Lung (tissue), 11 donors: ENCODE measurements at regions not wholly inside any gene's neighbourhood (a gene's known extent, or its start where the extent isn't known, plus 50 kb on each side); places are given as distances from the start of the nearest gene placed in this dataset.

ENCODE experiments used
- ATAC-seq: fragments of 200-7000 bp; cut with Tn5 transposase; one replicate; pipeline ENCODE4 v1.9.1; 2020; ENCODE audit warnings: moderate number of reproducible peaks; ENCODE audit not compliant: insufficient read depth, low FRiP score
- DNase-seq, 3 donors: peaks; one replicate each; pipeline ENCODE4 v3.0.0-alpha.2; 2013 to 2017
- H3K27ac ChIP-seq, 2 donors: one replicate each; pipeline ENCODE4 v1.5.1; 2013; ENCODE audit warnings: mild to moderate bottlenecking in 2 of 2, moderate library complexity in 2 of 2, control low read depth in 1 of 2, inconsistent platforms in 1 of 2, low read depth in 1 of 2, low read length in 1 of 2
- H3K27me3 ChIP-seq, 3 donors: one replicate each; pipeline ENCODE4 v1.5.1; 2013; ENCODE audit warnings: low read length in 2 of 3; ENCODE audit not compliant: control insufficient read depth in 3 of 3, insufficient read depth in 3 of 3
- H3K36me3 ChIP-seq, 4 donors: one replicate each; pipeline ENCODE4 v1.5.1; 2013; ENCODE audit warnings: low read length in 4 of 4, mild to moderate bottlenecking in 1 of 4, moderate library complexity in 1 of 4; ENCODE audit not compliant: control insufficient read depth in 4 of 4, insufficient read depth in 4 of 4
- H3K4me1 ChIP-seq, 5 donors: one replicate each; pipeline ENCODE4 v1.5.1; 2013; ENCODE audit warnings: low read length in 5 of 5, mild to moderate bottlenecking in 2 of 5, moderate library complexity in 1 of 5; ENCODE audit not compliant: control insufficient read depth in 5 of 5, insufficient read depth in 5 of 5
- H3K4me3 ChIP-seq: one replicate; pipeline ENCODE4 v1.5.1; 2013; ENCODE audit warnings: mild to moderate bottlenecking, control low read depth, moderate library complexity
- H3K9ac ChIP-seq, 2 donors: one replicate each; pipeline ENCODE4 v1.5.1; 2013; ENCODE audit warnings: low read length in 2 of 2, control low read depth in 1 of 2; ENCODE audit not compliant: insufficient read depth in 1 of 2
- H3K9me3 ChIP-seq, 4 donors: one replicate each; pipeline ENCODE4 v1.5.1; 2013; ENCODE audit warnings: low read length in 3 of 4, mild to moderate bottlenecking in 1 of 4, moderate library complexity in 1 of 4; ENCODE audit not compliant: control insufficient read depth in 4 of 4, insufficient read depth in 3 of 4
- WGBS, 2 donors: extraction: QIAGEN DNeasy Blood & Tissue Kit; methylation state at CpG; one replicate each; pipeline ENCODE4 v1.1.7; 2013; 5-methylcytosine and 5-hydroxymethylcytosine counted together
- TF ChIP-seq, protein P1 (sequence below): IDR thresholded peaks from 2 replicates; pipeline ENCODE4 v1.5.1; 2012; ENCODE audit warnings: mild to moderate bottlenecking; ENCODE audit errors: control extremely low read depth, extremely low read depth
- donor health status: control.
- donor health status: control.
- donor health status: Bipolar disorder and iron deficiency.
- donor health status: healthy.
- donor health status: DM: yes; HTN: yes; CAD: no.

DNA sequence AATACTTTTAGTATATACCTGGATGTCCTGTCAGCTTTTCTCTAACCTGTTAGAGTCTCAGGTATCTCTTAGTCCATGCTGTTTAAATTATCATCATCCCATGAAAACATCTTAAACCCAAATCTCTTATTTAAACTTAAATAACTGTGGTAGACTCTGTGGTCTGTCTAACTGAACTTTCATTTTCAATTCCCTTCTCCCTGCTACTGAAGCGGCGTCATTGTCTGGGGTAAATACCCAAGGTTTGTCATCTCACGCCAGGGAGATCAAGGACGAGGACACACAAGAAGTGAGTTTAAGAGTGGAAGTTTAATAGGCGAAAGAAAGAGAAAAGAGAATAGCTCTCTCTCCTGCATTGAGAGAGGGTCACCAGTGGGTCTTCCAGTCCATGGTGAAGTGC lies 804.4 kb upstream of the CELF2 start:
- Histone ChIP-seq H3K9me3 (no peaks in the 10 kb centered on the region), H3K27me3 (no peaks in the 10 kb centered on the region), H3K4me1 (peaks cover 0 to 17% (median 5%) of the 10 kb centered on the region in 5 donors), H3K27ac (no peak overlapping the region), H3K9ac (no peak overlapping the region), H3K36me3 (no peaks in the 10 kb centered on the region), H3K4me3 (no peak overlapping the region)
- no peak for ATAC-seq
- TF ChIP-seq, protein P1, sequence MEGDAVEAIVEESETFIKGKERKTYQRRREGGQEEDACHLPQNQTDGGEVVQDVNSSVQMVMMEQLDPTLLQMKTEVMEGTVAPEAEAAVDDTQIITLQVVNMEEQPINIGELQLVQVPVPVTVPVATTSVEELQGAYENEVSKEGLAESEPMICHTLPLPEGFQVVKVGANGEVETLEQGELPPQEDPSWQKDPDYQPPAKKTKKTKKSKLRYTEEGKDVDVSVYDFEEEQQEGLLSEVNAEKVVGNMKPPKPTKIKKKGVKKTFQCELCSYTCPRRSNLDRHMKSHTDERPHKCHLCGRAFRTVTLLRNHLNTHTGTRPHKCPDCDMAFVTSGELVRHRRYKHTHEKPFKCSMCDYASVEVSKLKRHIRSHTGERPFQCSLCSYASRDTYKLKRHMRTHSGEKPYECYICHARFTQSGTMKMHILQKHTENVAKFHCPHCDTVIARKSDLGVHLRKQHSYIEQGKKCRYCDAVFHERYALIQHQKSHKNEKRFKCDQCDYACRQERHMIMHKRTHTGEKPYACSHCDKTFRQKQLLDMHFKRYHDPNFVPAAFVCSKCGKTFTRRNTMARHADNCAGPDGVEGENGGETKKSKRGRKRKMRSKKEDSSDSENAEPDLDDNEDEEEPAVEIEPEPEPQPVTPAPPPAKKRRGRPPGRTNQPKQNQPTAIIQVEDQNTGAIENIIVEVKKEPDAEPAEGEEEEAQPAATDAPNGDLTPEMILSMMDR, result no peak
- no peak for DNase-seq
- 90 to 92% methylated on average over 5 of the region's 5 CpGs for WGBS, 2 donors

GRCh38 chr10:10222304-10222841 lies 795.3 kb upstream of the CELF2 start:
- Histone ChIP-seq H3K36me3 (no peaks in the 10 kb centered on the region), H3K4me3 (no peak overlapping the region), H3K9ac (no peak overlapping the region), H3K4me1 (no peaks in the 10 kb centered on the region), H3K9me3 (no peaks in the 10 kb centered on the region), H3K27ac (no peak overlapping the region), H3K27me3 (no peaks in the 10 kb centered on the region)
- ATAC-seq (no peak), DNase-seq (no peak)
- 77 to 78% methylated on average over 4 of the region's 4 CpGs for WGBS, 2 donors
- TF ChIP-seq, protein P1, result no peak

GRCh38 chr10:10223131-10223530 lies 794.5 kb upstream of the CELF2 start:
- TF ChIP-seq, protein P1, result no peak
- WGBS, 2 donors, result 80 to 93% methylated on average over 3 of the region's 3 CpGs
- no peak for DNase-seq
- no peaks in the 10 kb centered on the region for H3K9me3 ChIP-seq
- H3K27ac ChIP-seq, result no peak overlapping the region
- H3K4me3 ChIP-seq, result no peak overlapping the region
- no peaks in the 10 kb centered on the region for H3K27me3 ChIP-seq
- no peaks in the 10 kb centered on the region for H3K36me3 ChIP-seq
- no peaks in the 10 kb centered on the region for H3K4me1 ChIP-seq
- H3K9ac ChIP-seq, result no peak overlapping the region
- no peak for ATAC-seq

DNA sequence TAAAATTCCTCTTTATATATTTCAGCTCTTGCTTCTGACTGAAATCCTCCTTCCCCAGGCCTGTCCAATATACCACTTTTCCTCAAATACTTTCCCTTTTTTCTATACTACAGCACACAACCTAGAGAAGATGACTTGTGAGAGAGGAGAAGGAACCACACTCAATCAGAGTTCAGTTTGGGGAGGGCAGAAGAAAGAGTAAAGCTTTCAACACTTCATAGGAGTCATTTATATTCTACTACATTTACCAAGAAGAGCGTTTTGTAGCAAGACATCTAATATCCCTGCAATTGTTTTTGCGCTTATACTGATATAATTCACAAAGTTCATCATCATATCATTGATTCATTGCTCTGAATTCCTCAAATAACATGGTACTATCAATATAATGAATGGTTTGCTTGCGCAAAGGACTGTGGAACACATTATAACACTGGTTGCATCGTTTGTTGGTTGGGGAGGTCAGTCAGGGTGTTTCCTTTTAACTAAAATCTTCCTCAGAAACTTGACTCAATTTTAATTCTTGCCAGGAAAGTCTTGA lies 792.5 kb upstream of the CELF2 start:
- Histone ChIP-seq H3K27me3 (no peaks in the 10 kb centered on the region), H3K4me3 (no peak overlapping the region), H3K9ac (no peak overlapping the region), H3K27ac (no peak overlapping the region), H3K9me3 (no peaks in the 10 kb centered on the region), H3K36me3 (no peaks in the 10 kb centered on the region), H3K4me1 (no peaks in the 10 kb centered on the region)
- TF ChIP-seq, protein P1, result no peak
- ATAC-seq (no peak), DNase-seq (no peak)
- 57 to 61% methylated on average over 4 of the region's 4 CpGs for WGBS, 2 donors
